Retinal pigment epithelial cell (primary cell): ENCODE measurements at regions not wholly inside any gene's neighbourhood (a gene's known extent, or its start where the extent isn't known, plus 50 kb on each side); places are given as distances from the start of the nearest gene placed in this dataset.
A peak's percentile ranks its signal among the peaks of the same experiment; 100 is the strongest.
"Not testable (repeated sequence)": the region's sequence is repeated elsewhere in the genome, so short reads cannot be mapped to it uniquely, and the experiment has no call there.

Source experiments
- DNase-seq: peaks from one replicate; pipeline ENCODE4 v3.0.0-alpha.2; 2010; ENCODE audit warnings: low read depth
- H3K4me3 ChIP-seq: 2 replicates; pipeline ENCODE4 v1.5.1; 2011; ENCODE audit warnings: mild to moderate bottlenecking, low read length, control low read depth, moderate library complexity
- TF ChIP-seq, protein P1 (sequence below): conservative IDR thresholded peaks from 2 replicates; pipeline ENCODE4 v1.5.1; 2011; ENCODE audit warnings: low read depth, low read length, control low read depth, inconsistent platforms

DNA sequence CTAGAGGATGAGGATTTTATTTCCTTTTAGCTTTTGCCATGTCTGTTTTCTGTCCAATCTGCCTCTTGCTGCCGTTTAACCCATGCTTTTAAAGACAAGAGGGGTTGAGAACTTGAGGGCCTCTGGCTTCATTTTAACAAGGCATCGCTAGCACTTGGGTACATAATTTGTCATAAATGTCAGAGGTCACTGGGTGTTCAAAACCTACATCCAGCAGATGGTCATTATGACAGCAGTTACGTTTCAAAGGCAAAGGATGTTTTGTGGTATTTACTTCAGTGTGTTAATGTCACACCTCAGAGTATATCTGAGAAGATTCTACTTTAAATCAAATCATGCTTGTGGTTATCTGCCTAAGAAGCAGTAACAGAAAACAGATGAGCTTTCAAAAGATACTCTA lies 918.3 kb downstream of the NR2F1-AS1 start:
- no peak for DNase-seq
- no peak overlapping the region for H3K4me3 ChIP-seq
- TF ChIP-seq, protein P1, sequence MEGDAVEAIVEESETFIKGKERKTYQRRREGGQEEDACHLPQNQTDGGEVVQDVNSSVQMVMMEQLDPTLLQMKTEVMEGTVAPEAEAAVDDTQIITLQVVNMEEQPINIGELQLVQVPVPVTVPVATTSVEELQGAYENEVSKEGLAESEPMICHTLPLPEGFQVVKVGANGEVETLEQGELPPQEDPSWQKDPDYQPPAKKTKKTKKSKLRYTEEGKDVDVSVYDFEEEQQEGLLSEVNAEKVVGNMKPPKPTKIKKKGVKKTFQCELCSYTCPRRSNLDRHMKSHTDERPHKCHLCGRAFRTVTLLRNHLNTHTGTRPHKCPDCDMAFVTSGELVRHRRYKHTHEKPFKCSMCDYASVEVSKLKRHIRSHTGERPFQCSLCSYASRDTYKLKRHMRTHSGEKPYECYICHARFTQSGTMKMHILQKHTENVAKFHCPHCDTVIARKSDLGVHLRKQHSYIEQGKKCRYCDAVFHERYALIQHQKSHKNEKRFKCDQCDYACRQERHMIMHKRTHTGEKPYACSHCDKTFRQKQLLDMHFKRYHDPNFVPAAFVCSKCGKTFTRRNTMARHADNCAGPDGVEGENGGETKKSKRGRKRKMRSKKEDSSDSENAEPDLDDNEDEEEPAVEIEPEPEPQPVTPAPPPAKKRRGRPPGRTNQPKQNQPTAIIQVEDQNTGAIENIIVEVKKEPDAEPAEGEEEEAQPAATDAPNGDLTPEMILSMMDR, result no peak

DNA sequence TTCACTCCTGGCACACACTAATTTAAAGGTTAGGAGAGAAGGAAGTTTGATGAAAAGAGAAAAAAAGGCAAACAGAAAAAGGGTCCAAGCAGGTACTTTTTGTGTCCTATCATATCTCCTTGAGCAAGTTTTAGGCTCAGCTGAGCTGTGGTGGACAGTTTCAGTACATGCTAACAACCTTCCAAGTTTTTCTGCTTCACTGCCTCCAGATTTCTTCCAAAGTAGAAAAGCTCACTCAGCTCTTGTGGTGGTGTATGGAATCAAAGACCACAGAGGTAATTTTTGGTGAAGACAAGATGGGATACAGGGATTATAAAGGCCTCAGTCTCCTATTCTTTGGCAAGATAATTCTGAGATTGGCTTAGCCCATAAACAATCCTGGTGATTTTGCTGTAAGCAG lies 921.8 kb downstream of the NR2F1-AS1 start:
- no peak overlapping the region for H3K4me3 ChIP-seq
- DNase-seq, result no peak
- TF ChIP-seq, protein P1, result no peak

DNA sequence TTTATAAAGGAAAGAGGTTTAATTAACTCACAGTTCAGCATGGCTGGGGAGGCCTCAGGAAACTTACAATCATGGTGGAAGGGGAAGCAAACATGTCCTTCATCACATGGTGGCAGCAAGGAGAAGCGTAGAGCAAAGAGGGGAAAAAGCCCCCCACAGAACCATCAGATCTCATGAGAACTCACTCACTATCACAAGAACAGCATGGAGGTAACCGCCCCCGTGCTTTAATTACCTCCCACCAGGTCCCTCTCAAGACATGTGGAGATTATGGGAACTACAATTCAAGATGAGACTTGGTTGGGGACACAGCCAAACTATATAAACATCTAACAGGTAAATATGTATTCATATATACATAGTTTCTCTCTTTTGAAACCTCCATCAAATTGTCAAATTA lies 926.4 kb downstream of the NR2F1-AS1 start:
- DNase-seq, H3K4me3 ChIP-seq: not testable (repeated sequence)

DNA sequence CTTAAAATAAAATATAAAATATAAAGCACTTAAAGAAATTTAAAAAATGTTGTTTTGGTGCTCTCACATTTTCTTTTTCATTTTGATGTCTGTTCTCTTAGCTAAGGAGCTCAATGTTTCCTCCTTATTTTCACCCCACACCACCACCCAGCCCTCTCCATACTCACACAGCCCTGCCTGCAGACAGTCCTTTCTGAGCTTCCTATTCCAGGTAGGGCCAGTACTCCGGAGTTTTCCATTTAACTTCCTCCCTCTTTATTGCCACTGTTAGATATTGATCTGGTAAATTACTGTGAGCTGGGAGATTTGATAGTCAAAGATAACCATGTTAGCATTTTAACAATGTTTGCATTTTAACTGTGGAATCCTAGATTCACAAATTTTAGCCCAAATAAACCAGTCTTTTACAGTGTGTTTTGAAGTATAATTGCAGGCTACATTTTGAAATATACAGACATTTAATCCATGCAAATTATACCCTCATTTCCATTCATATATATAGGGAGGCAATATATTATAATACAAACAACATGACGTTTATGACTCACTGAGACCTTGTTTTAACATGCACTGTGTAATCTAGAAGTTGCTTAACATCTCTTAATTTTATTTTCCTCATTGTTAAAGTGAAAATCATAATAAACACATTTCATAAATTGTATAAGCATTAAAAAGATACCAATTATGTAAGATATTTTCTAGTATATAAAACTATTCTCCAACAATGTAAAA lies 927.1 kb downstream of the NR2F1-AS1 start:
- H3K4me3 ChIP-seq, result no peak overlapping the region
- no peak for DNase-seq
- TF ChIP-seq, protein P1, result no peak

DNA sequence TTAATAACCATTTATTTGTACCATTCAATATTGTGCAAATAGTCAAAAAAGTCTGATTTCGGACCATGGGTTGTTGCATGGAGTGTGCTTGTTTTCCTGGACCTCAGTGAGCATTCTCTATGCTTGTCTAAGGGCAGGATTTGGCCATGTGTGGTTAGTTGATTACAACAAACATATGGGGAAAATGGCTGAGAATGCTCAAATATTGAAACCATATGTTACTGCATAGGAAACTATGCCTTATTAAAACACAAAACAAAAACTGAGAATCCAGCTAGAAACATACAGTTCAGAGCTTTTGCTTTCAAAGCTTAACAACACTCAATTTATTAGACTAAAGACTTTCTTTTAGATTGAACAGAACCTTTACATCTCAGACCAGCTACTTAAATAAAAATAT lies 928.3 kb downstream of the NR2F1-AS1 start:
- TF ChIP-seq, protein P1, result no peak
- DNase-seq, result no peak
- H3K4me3 ChIP-seq, result no peak overlapping the region

DNA sequence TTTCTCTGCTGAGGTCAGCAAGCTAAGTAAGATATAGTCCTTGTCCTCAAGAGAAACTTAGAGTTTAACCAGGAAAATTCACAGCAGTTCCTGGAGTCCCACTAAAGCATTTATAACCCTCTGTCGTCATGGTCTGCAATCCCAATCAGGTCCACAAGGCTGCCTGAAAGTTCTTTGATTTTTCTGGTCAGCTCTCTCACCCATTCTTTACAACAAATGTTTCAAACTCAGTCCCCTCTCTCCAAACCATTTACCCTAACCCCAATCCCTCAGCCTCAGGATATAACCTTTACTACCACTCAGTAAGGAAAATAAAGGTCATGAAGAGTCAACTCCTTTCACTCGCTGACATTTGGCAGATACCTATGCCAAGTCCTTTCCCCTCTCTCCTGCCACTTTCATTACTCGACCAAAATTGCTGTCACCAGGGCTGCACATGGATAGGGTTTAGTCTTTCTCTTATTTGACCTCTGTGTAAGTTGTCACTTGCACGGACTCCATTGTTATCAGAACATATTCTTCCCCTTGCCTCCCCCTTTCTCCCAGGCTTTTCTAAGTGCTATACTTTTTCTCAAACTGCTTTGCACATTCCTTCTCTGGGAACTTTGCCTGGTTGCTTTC lies 936.6 kb downstream of the NR2F1-AS1 start:
- no peak for DNase-seq
- H3K4me3 ChIP-seq, result no peak overlapping the region
- TF ChIP-seq, protein P1, result no peak

DNA sequence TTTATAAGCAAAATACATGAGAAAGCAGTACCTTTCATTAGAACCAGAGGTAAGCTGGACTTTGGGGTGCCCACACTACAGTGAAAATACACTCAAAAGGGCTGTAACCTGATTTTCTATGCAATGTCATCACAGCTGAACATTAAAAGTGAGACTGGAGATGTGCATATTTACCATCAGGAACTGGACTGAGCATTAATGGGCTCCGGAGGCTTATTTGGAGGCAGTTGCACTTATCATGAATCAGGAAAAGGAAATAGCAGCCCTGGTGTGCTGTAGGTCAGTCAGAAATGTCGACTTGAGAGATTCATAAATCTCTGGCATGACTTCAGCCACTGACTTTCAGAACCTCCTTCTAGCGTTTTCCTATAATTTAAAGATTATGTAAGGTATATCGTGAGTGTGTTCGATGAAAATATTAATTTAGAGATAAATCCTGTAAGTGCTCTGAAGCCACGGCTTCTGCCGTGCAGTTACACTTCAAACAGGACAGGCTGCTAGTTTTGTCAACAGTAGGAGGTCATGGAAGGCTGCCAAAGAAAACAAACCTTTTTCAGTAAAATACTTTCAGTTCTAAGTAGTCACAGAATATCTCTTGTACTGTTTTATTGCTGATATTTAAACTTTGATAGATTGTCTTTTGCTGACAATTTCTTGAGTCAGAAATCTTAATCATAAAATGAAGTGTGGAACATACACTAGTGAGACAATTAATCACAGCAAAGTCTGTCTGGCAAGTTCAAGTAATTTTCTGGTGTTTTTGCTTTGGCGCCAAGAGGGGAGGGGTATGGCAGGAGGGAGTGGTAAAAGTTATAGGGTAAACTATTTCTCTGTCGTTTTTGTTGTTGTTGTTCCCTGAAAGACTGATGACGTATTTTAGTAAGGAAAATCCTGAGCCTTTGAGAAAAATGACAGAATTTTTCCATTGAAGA lies 939.7 kb downstream of the NR2F1-AS1 start:
- peak; percentile 21 for DNase-seq
- TF ChIP-seq, protein P1, result no peak
- H3K4me3 ChIP-seq, result peak overlapping the region; percentile 44
